Suppressor macrophage (primary cell): ENCODE measurements at regions not wholly inside any gene's neighbourhood (a gene's known extent, or its start where the extent isn't known, plus 50 kb on each side); places are given as distances from the start of the nearest gene placed in this dataset.

Experiments used
- DNase-seq, 4 experiments: peaks; one replicate each; pipeline ENCODE4 v3.0.0-alpha.2; 2020 to 2022

- DNase-seq: no peak
These were observed 768.1 kb upstream of the LRRN3 start for GRCh38 chr7:110322796-110323195.

DNA sequence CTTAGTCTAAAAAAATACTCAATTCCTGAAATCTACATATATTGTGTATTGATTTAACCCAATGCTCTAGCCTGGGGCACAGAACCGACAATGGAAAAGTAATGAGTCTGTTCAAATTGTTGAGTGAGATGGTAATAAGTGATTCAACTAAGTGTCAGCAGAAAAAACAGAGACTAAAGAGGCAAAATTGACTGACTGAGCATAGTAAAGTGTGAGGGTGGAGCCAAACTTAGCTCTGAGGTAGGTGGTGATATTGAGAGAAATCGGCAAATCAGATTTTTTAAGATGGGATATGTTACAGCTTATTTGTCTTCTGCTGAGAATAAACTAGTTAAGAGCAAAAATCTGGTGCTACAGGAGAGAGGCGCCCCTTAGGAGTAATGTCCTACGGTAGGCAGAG lies 764.0 kb upstream of the LRRN3 start:
- DNase-seq: no peak

- no peak for DNase-seq
These were observed 754.5 kb upstream of the LRRN3 start for GRCh38 chr7:110336423-110336822.

DNA sequence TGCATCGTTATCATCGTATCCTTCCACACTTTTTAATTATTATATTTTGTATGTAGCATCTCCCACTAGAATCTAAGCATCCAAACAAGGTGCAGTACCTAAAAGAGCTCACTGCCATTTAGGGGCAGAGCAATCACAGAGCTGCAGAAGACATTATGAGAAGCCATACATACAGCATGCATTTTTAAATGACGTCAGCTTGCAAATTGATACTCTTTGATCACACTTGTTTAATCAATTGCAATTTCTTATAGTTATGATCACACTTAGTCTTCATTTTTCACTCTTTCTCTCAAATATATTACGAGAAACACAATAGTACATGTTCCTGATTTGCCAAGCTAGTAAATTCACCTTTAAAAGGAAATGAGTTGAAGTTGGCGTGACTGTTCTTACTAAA lies 753.3 kb upstream of the LRRN3 start:
- DNase-seq: no peak

GRCh38 chr7:110347081-110347480 lies 743.8 kb upstream of the LRRN3 start:
- DNase-seq: no peak

DNA sequence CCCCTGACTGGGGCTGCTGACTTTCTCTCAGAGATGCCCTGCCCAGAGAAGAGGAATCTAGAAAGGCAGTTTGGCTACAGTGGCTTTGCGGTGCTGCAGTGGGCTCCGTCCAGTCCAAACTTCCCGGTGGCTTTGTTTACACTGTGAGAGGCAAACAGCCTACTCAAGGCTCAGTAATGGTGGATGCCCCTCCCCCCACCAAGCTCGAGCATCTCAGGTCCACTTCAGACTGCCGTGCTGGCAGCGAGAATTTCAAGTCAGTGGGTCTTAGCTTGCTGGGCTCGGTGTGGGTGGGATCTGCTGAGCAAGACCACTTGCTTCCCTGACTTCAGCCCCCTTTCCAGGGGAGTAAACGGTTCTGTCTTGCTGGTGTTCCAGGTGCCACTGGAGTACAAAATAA lies 734.5 kb upstream of the LRRN3 start:
- no peak for DNase-seq

GRCh38 chr7:110358028-110358427 lies 732.9 kb upstream of the LRRN3 start:
- no peak for DNase-seq

DNA sequence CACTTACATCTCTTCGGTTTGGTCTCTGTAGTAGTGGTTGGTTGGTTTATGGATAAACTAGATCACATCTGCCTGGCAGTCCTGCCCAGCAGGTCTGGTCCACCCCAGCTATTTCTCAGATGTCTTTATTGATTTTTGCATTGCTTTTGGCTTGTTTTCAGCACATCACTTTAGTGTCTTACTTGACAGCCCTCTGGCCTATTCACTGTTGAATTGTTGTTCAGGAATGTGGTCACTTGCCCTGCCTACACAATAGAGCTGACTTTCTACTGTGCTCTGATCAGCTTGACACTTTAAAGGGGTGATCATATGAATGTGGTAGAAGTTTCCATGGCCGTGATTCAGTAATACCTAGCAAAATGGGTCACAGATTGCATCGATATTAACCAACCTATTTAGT lies 719.2 kb upstream of the LRRN3 start:
- no peak for DNase-seq

GRCh38 chr7:110372685-110373084 lies 718.2 kb upstream of the LRRN3 start:
- no peak for DNase-seq

DNA sequence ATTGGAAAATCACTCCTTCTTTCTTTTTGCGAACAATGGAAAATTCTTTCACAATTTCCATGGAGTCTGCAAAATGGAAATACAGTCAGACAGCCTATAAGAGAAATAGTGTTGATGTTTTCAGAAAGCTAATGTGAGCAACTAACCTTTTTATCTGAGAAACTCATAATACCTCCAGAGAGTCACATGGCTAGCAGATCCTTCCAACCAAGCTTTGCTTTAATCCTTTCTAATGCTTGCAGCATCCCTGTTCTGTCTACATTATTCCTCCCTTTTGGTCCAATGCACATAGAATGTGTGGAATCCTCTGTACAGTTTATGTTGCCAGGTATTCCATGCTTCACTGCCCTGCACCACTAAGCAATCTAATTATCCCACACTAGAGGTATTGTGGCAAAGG lies 717.5 kb upstream of the LRRN3 start:
- DNase-seq: no peak

DNA sequence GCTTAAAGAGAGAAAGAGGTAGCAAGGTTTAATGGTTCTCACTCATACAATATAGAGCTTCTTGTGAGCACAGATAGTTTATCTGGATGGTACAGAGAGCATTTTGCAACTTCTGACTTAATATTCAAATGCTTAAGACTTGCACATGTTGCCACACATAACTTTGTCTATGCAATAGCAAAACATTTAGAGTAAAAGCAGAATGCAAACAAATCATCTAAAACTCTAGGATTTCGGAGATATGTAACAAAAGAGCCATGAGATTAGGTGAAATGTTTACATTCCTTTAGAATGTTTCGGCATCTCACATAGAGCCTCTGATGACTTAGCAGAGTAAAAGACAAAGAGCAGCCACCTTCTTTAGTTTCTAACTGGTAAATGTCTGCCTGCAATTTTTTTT lies 717.1 kb upstream of the LRRN3 start:
- no peak for DNase-seq

DNA sequence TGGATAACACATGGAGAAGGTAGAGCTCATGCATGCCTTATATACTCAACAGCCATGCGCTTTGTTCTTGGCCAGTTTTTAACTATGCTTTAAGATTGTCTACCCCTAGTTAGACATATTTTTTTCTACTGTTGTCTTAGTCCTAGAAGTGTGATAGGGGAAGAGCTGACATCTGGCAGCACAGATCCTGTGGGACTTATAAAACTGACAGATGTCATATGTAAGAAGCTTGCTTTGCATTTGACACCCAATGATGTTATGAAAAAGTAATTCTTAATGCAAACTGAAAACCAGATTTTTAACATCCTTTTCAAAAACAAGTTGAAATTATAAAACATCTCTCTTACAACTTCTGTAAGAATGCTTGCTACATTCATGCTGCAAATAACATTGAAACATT lies 715.9 kb upstream of the LRRN3 start:
- no peak for DNase-seq

DNA sequence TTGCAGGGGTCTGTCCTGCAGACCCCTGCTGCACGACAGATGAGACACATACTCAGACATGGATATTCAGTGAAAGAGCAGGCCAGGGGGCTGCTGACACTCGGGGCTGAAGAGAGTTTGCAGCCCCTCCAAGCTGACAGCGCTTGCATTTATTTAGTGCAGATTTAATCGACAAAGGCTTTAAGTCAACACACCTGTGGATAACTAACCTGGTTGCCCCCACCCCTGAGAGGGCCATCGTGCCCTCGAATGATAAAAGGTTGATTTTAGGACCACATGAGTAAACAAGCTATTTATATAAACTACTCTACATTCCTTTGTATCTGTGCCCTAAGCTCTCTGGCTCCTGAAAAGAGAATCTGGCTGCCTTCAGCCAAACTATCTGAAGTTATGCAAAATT lies 708.2 kb upstream of the LRRN3 start:
- no peak for DNase-seq

GRCh38 chr7:110386006-110386405 lies 704.9 kb upstream of the LRRN3 start:
- DNase-seq: no peak

DNA sequence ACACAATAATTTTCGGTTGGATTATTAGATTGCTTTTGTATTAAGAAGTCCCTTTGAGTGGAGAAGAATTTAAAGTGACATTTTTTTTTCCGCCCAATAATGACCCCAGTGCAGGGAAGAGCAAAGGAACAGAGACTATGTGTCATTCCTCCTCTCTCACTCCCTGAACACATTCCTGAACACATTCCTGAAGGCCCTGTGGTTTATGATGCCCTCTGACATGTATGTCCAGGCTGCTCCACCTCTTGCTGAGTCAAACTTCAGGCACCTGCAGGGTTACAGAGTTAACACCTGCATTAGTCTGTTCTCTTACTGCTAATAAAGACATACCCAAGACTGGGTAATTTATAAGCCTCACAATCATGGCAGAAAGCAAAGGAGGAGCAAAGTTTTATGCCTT lies 704.0 kb upstream of the LRRN3 start:
- no peak for DNase-seq

- no peak for DNase-seq
These were observed 703.2 kb upstream of the LRRN3 start for GRCh38 chr7:110387689-110388088.

- DNase-seq: no peak
These were observed 702.5 kb upstream of the LRRN3 start for GRCh38 chr7:110388457-110388856.

DNA sequence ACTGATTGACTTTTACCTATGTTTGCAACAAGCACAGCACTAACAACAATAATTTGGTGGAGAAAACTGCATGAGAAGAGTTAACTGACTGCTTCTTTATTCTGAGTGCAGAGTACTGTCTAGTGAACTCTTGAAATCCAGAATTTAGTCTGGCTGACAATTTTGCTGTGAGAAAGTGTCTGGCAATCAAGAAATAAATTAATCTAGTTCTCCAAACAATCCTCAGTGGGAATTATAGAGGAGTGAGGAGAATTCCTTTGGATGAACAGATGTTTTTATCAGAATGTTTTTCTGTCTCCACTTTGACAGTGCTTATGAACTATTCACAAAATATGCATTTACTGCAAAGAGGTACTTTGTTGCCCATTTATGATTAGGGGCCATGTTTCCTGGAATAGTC lies 694.9 kb upstream of the LRRN3 start:
- DNase-seq: no peak

DNA sequence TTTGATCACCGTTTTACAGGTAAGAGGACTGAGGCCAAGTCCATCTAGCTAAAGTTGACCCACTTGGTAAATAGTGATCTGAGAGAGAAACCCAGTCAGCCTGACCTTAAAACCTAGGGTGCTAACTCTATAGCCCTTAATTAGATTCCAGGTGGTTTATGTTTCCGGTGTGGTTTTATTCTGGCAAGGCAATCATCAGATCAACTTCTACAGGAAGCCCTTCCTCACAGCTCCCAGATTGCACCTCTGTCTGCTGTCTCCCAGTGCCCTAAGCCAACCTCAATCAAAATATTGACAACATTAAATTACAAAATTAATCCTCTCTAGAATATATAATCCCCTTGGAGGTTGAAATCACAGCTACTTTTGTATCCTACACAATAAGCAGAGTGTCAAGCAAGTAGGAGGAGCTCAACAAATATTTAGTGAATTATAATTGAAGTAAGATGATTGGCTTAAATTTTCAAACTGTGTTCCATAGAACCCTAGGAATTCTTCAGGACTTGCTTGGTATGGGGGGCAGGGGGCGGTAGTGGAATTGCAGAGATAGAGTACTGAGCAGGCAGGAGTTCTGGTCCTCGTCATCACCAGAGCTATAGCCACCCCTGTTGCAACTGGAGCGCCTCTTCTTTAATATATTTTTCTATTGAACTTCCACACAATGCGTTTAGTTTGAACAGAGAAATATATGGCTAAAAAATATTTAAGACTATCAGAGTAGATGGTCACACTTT lies 692.8 kb upstream of the LRRN3 start:
- no peak for DNase-seq

GRCh38 chr7:110399421-110399820 lies 691.5 kb upstream of the LRRN3 start:
- no peak for DNase-seq

DNA sequence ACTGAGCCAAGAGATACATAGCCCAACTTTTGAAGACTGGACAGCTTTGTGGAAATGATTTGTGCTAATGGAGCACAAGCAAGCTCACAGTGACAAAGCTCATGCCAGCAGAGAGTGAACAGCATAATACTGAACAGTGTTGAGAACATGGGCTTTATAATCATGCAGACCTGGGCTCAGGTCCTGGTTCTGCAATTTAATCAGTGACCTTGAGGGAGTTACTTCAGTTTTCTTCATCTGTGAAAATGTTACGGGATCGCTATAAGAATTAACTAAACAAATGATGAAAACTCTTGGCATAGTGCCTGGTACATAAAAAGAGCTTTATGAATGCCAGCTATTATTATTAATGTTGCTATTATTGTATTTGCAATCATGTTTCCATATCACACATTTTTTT lies 690.5 kb upstream of the LRRN3 start:
- no peak for DNase-seq

GRCh38 chr7:110407242-110407641 lies 683.7 kb upstream of the LRRN3 start:
- DNase-seq: no peak

- DNase-seq: no peak
These were observed 683.2 kb upstream of the LRRN3 start for GRCh38 chr7:110407706-110408105.

GRCh38 chr7:110412614-110413013 lies 678.3 kb upstream of the LRRN3 start:
- no peak for DNase-seq

DNA sequence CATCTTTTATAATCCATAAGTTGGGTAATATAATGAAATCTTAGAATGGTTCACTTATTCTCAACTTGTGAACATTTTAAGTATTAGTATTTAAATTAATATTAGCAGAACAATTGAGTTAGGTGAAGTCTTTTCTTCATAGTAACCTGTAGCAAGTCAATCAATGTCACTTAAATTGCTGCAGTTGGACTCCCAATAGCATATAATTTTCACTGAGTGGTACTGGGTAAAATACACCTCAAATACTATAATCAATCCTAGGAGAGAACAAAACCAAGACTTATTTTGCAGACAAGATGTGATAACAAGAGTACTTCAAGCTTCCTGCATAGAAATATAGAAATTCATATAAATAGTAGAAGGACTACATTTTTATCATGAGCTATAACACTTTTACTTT lies 677.9 kb upstream of the LRRN3 start:
- no peak for DNase-seq
